HEK293 (cell line): ENCODE measurements at regions not wholly inside any gene's neighbourhood (a gene's known extent, or its start where the extent isn't known, plus 50 kb on each side); places are given as distances from the start of the nearest gene placed in this dataset.

ENCODE experiments used
- CTCF ChIP-seq: fragments of 450-650 bp; formaldehyde crosslinking; IDR thresholded peaks from 2 replicates; pipeline ENCODE4 v1.5.1; 2016; ENCODE audit warnings: missing biosample characterization, missing genetic modification characterization
- ZNF2 ChIP-seq: fragments of 450-650 bp; formaldehyde crosslinking; IDR thresholded peaks from 2 replicates; pipeline ENCODE4 v1.5.1; 2016; ENCODE audit warnings: missing biosample characterization, missing genetic modification characterization

- TF ChIP-seq CTCF (tag by site-specific recombination) (no peak), ZNF2 (tag by site-specific recombination) (no peak)
Observed at GRCh38 chrX:137352101-137352660, 213.7 kb upstream of the ZIC3 start.
